ENCODE measurements at regions not wholly inside any gene's neighbourhood (a gene's known extent, or its start where the extent isn't known, plus 50 kb on each side); places are given as distances from the start of the nearest gene placed in this dataset.

- TF ChIP-seq FOSL1 (IDR thresholded peaks at IDR 0.05; ENCODE audit: low read depth), result no peak
- TF ChIP-seq MAX (IDR thresholded peaks at IDR 0.05), result no peak
- no peak for TF ChIP-seq JUND (IDR thresholded peaks at IDR 0.05)
- TF ChIP-seq EZH2 (IDR thresholded peaks at IDR 0.05), result no peak
- no peak for TF ChIP-seq EZH2phosphoT487 (IDR thresholded peaks at IDR 0.05; ENCODE audit: borderline replicate concordance)
- TF ChIP-seq CEBPB (IDR thresholded peaks at IDR 0.05; ENCODE audit: low read depth), result no peak
Measured at GRCh38 chr6:115004204-115004603, 661.4 kb upstream of the HS3ST5 start (continued).

- Histone ChIP-seq H3K9ac (ENCODE audit: low read length) (no peak overlapping the region), H3K27ac (ENCODE audit: low read depth, low read length) (no peak overlapping the region), H2AFZ (ENCODE audit: low read depth, low read length, poor library complexity, severe bottlenecking) (no peak overlapping the region), H4K20me1 (ENCODE audit: insufficient read depth) (no peaks in the 10 kb centered on the region), H3K4me3 (replicated peaks in 1 of 2; ENCODE audit: low read depth in 1 of 2, low read length in 2 of 2) (no peak overlapping the region), H3K27me3 (ENCODE audit: insufficient read depth, low read length) (no peaks in the 10 kb centered on the region), H3K36me3 (ENCODE audit: control insufficient read depth in 1 of 2, insufficient read depth in 2 of 2, low read length in 2 of 2) (no peaks in the 10 kb centered on the region), H3K9me3 (ENCODE audit: control insufficient read depth in 1 of 2, insufficient read depth in 1 of 2, low read depth in 1 of 2, low read length in 2 of 2) (no peaks in the 10 kb centered on the region; a peak in 1 of 4 replicates), H3K4me2 (ENCODE audit: low read length) (no peak overlapping the region), H3K4me1 (ENCODE audit: control insufficient read depth in 1 of 2, insufficient read depth in 2 of 2, low read length in 2 of 2) (no peaks in the 10 kb centered on the region), H3K9me2 (ENCODE audit: insufficient read depth) (no peaks in the 10 kb centered on the region), H3K79me2 (ENCODE audit: insufficient read depth, low read length) (no peaks in the 10 kb centered on the region)
- TF ChIP-seq YY1 (IDR thresholded peaks at IDR 0.05; ENCODE audit: extremely low read depth, insufficient replicate concordance, low read depth, low read length) (no peak), ZFX (IDR thresholded peaks at IDR 0.05) (no peak), RAD21 (IDR thresholded peaks at IDR 0.05; ENCODE audit: low read depth) (no peak), SIN3A (IDR thresholded peaks at IDR 0.05; ENCODE audit: low read depth) (no peak), EZH2 (IDR thresholded peaks at IDR 0.05) (no peak), SP1 (IDR thresholded peaks at IDR 0.05; ENCODE audit: low read depth) (no peak), CBX3 (IDR thresholded peaks at IDR 0.05; ENCODE audit: low read depth) (no peak)
- DNase-seq (ENCODE audit: low read depth, low spot score), result no peak
- BruUV-seq (replicated peaks), result no TSS peak
- intact Hi-C loops (cut with micrococcal nuclease), result no loop called here
- no peak for ATAC-seq
- ChIA-PET POLR2A (no interaction called here), RAD21 (ENCODE audit: low non-redundant PET in 1 of 2, low total read pairs in 2 of 2, uncharacterized antibody in 2 of 2, unreplicated experiment in 2 of 2) (no interaction called here), CTCF (no interaction called here)
Measured at GRCh38 chr6:115001731-115002350, 659.0 kb upstream of the HS3ST5 start.
